ENCODE measurements at regions not wholly inside any gene's neighbourhood (a gene's known extent, or its start where the extent isn't known, plus 50 kb on each side); places are given as distances from the start of the nearest gene placed in this dataset.
"Not testable (repeated sequence)": the region's sequence is repeated elsewhere in the genome, so short reads cannot be mapped to it uniquely, and the experiment has no call there.

GRCh38 chr4:158410272-158410671 lies 111.4 kb upstream of the RXFP1 start:
- Histone ChIP-seq H3K4me3 (no peak overlapping the region), H3K9me3 (no peaks in the 10 kb centered on the region), H3K36me3 (no peaks in the 10 kb centered on the region), H3K27me3 (no peaks in the 10 kb centered on the region), H3K4me1 (no peaks in the 10 kb centered on the region), H3K27ac (no peak overlapping the region)
- TF ChIP-seq CTCF (IDR thresholded peaks at IDR 0.05), result no peak
- DNase-seq (ENCODE audit: low spot score), result no peak

- Histone ChIP-seq H3K36me3 (no peaks in the 10 kb centered on the region), H3K9me3 (no peaks in the 10 kb centered on the region), H3K4me3 (no peak overlapping the region), H3K27me3 (no peaks in the 10 kb centered on the region), H3K27ac (no peak overlapping the region), H3K4me1 (no peaks in the 10 kb centered on the region)
- no peak for DNase-seq (ENCODE audit: low spot score)
- no peak for TF ChIP-seq CTCF (IDR thresholded peaks at IDR 0.05)
Observed at GRCh38 chr4:158411269-158411668, 110.4 kb upstream of the RXFP1 start.

- not testable (repeated sequence) for H3K27me3 ChIP-seq; H3K36me3 ChIP-seq; DNase-seq (ENCODE audit: low spot score)
Observed at GRCh38 chr4:158418679-158419078, 103.0 kb upstream of the RXFP1 start.

GRCh38 chr4:158420782-158421181 lies 100.9 kb upstream of the RXFP1 start:
- TF ChIP-seq CTCF (IDR thresholded peaks at IDR 0.05), result no peak

More at GRCh38 chr4:158418679-158419078, 103.0 kb upstream of the RXFP1 start:
- H3K9me3 ChIP-seq, H3K4me1 ChIP-seq, H3K4me3 ChIP-seq, H3K27ac ChIP-seq: not testable (repeated sequence)

GRCh38 chr4:158422546-158422945 lies 99.1 kb upstream of the RXFP1 start:
- Histone ChIP-seq H3K4me3 (no peak overlapping the region), H3K27me3 (no peaks in the 10 kb centered on the region), H3K27ac (no peak overlapping the region), H3K4me1 (no peaks in the 10 kb centered on the region), H3K9me3 (no peaks in the 10 kb centered on the region), H3K36me3 (no peaks in the 10 kb centered on the region)
- no peak for TF ChIP-seq CTCF (IDR thresholded peaks at IDR 0.05)
- no peak for DNase-seq (ENCODE audit: low spot score)

More at GRCh38 chr4:158420782-158421181, 100.9 kb upstream of the RXFP1 start:
- no peak for DNase-seq (ENCODE audit: low spot score)
- Histone ChIP-seq H3K4me3 (no peak overlapping the region), H3K27ac (no peak overlapping the region), H3K4me1 (no peaks in the 10 kb centered on the region), H3K9me3 (no peaks in the 10 kb centered on the region), H3K36me3 (no peaks in the 10 kb centered on the region), H3K27me3 (no peaks in the 10 kb centered on the region)

GRCh38 chr4:158428242-158428641 lies 93.4 kb upstream of the RXFP1 start:
- H3K27me3 ChIP-seq, result no peaks in the 10 kb centered on the region
- no peaks in the 10 kb centered on the region for H3K4me1 ChIP-seq
- no peak overlapping the region for H3K27ac ChIP-seq
- no peak for DNase-seq (ENCODE audit: low spot score)
- no peak overlapping the region for H3K4me3 ChIP-seq
- no peaks in the 10 kb centered on the region for H3K9me3 ChIP-seq
- no peak for TF ChIP-seq CTCF (IDR thresholded peaks at IDR 0.05)
- no peaks in the 10 kb centered on the region for H3K36me3 ChIP-seq
